Ovary (tissue), 3 donors: ENCODE measurements at regions not wholly inside any gene's neighbourhood (a gene's known extent, or its start where the extent isn't known, plus 50 kb on each side); places are given as distances from the start of the nearest gene placed in this dataset.

Experiments
- EP300 ChIP-seq: sonication (generic); formaldehyde crosslinking; IDR thresholded peaks from one replicate; pipeline ENCODE4 v1.6.1; 2017; ENCODE audit warnings: antibody characterized with exemption
- POLR2A ChIP-seq: fragments of 450-650 bp; IDR thresholded peaks from one replicate; pipeline ENCODE4 v1.6.1; 2017; ENCODE audit warnings: antibody characterized with exemption, mild to moderate bottlenecking, moderate library complexity
- TF ChIP-seq, protein P1 (sequence below), 3 donors: fragments of 450-650 bp in 2 of 3; fragments of 200-600 bp in 1 of 3; IDR thresholded peaks; one replicate each; pipeline versions ENCODE4 v1.5.1 to v1.8.0; 2016 to 2022; ENCODE audit warnings: antibody characterized with exemption in 3 of 3, mild to moderate bottlenecking in 1 of 3
- donor health status: DM: no; HTN: no; CAD: no.

DNA sequence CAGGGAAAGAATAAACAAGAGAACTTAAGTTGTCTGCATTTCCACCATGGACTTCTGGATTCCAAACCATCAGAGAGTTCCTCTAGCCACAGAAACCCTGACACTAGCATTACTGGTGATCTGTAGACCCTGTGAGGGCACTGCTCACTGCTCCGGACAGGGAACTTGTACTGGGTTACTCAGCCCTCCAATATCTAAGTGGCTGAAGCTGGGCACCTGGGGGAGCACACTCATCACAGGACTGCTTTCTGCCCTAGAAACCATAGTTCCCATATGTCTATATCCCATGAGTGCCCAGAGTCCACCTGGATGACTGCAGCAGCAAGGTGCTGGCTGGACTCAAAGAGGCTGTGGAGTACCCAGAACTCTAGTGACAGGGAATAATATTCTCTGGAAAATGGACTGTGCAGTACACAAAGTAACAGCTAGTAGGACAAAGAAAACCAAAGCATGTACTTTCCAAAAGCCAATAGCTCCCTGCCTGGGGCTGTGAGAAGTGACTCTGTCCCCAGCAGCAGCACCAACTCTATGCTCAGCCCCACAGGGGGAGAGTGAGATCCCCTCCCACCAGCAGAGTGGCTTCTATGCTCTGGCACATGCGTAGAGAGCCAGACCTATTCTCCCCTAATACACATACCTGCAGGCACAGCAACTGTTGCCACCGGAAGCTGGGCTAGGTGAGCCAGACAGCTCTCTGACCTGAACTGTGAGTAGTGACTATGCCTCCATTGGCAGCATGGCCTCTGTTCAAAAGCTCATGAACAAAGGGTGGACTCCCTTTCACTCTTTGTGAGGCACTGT is 472.9 kb upstream of the FTMT start:
- TF ChIP-seq, protein P1, sequence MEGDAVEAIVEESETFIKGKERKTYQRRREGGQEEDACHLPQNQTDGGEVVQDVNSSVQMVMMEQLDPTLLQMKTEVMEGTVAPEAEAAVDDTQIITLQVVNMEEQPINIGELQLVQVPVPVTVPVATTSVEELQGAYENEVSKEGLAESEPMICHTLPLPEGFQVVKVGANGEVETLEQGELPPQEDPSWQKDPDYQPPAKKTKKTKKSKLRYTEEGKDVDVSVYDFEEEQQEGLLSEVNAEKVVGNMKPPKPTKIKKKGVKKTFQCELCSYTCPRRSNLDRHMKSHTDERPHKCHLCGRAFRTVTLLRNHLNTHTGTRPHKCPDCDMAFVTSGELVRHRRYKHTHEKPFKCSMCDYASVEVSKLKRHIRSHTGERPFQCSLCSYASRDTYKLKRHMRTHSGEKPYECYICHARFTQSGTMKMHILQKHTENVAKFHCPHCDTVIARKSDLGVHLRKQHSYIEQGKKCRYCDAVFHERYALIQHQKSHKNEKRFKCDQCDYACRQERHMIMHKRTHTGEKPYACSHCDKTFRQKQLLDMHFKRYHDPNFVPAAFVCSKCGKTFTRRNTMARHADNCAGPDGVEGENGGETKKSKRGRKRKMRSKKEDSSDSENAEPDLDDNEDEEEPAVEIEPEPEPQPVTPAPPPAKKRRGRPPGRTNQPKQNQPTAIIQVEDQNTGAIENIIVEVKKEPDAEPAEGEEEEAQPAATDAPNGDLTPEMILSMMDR (IDR thresholded peaks at IDR 0.05), result no peak
- no peak for TF ChIP-seq POLR2A
- no peak for TF ChIP-seq EP300
